Epidermal melanocyte (primary cell): ENCODE measurements at regions not wholly inside any gene's neighbourhood (a gene's known extent, or its start where the extent isn't known, plus 50 kb on each side); places are given as distances from the start of the nearest gene placed in this dataset.
A peak's percentile ranks its signal among the peaks of the same experiment; 100 is the strongest.

Experiments used
- DNase-seq: peaks from one replicate; pipeline ENCODE4 v3.0.0; 2011; ENCODE audit warnings: low spot score; ENCODE audit not compliant: insufficient read length

DNA sequence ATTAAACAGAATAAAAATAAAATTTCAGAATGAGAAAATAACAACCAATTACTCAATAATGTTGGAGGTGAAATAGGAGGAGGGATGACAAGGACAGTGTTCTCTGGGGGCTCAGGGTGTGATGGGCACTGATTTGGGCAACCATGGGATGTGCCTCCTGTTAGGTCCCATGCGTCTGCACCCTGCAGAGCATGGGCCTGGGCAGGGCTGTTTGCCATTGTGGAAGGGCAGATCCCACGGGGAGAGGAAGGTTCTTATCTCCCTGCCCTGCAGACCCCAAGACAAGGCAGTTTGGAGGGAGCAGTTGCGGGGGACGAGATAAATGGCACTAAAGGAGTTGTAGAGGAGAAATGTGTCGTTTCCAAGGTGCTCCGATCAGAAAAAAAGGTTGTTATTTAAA, 206.3 kb downstream of the THBS2 start:
- no peak for DNase-seq

GRCh38 chr6:169046483-169047192, 207.0 kb downstream of the THBS2 start:
- no peak for DNase-seq

GRCh38 chr6:169046021-169046420, 207.6 kb downstream of the THBS2 start:
- no peak for DNase-seq

- no peak for DNase-seq
Observed at GRCh38 chr6:169045486-169045885, 208.2 kb downstream of the THBS2 start.

DNA sequence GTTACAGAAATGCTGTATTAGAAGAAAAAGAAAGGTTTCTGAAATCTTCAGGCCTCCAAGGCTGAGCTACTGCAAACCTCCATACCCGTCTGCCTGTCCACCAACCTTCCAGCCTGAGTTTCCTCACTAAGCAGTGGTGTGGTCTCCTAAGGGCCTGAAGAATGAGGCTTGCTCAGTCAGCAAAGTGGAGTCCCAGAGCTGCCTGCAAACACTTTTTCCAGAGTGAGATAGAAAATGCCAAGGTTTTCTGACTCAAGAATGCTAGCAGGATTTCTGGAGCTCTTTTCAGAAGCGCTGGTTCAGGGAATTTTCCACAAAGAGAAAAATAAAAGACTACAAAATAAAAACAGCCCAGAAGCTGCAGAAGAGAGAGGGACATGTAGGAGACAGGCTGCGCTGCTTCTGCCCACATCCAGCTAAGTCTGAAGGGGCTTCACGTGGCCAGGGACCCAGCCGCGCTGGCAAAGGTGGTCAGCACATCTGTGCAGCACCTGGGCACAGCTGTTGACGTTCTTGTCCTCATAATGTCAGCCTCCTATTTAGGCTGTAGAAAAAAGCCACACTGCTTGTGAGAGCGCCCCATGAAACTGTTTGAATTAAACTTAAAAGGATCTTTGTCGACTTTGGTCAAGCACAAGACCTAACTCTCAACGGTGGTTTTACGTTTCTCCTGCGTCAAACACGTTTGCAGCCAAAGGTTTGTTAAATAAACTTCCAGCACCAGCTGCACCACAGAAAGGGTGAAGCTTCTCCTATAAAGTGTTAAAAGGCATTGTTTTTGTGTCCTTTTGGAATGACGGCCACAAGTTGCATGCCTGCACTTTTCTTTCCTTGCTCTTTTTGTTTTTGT, 209.0 kb downstream of the THBS2 start:
- no peak for DNase-seq

DNA sequence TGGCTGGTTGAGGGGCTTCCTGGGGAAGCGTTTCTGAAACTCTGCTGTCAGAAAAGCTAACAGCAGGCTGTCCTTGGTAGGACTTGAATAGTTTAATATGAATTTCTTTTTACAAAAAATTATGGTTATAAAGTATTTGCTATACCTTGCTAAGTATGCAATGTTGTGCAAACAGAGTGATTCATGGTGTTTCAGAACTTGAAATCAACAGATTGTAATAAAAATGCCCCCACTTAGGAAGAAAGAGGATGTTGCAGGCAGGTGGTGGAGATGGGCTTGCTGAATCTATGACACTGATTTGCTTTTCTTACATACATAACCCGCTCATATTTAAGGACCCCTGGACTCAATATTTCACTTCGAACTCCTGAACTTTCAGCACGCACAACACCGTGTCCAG, 211.6 kb downstream of the THBS2 start:
- DNase-seq, result no peak

DNA sequence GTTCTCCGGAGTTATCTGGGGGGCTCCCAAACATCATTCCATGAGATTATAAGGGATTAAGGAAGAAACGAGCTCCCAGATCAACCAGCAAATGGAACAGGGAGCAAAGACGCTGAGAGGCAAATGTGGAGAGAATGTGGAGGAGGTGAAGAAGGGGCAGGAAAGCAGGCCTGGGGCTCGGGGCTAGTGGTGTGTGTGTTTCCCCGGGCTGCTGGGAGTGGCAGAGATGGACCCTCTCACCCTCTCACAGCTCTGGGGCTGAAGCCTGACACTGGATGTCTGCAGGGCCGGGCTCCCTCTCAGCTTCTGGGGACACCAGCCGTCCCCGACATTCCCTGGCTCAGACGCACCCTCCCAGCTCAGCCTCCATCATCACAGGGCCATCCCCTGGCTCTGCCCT, 212.6 kb downstream of the THBS2 start:
- no peak for DNase-seq

- no peak for DNase-seq
Observed at GRCh38 chr6:169038691-169039090, 215.0 kb downstream of the THBS2 start.

DNA sequence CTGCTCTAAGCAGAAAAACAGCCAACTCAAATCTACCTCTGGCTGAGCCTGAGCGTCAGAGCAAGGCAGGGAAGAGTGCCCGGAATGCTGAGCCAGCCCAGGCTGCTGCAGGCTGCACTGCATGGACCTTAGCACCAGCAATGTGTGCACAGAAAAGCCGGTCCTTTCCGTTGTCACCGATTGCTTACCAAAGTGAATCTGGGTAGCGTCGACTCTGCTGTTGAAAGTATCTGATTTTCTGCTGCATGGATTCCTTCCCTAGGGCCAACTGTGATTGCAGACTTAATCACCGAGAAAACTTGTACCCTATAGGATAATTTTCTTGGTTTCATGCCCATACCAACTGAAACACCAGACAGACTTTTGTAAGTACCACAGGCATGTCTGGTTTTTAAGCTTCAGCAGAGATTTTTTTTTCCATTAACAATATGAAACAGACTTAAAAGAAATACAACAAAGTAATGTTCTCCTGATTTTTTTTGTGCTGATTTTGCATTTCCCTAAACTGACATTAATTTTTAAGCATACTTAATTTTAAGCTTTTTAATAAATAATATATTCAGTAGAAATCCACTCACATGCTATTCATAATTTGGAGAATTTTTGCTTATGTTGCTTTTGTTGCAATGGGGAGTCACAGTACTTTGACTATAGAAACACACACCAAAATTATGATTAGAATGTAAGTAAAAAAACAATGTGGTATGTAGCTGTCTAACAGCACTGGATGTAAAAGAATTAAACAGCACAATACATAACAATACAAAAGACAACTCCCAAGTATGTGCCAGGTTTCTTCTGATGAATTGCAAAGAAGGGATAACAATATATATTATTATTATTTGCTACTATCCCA, 218.0 kb downstream of the THBS2 start:
- DNase-seq, result no peak

DNA sequence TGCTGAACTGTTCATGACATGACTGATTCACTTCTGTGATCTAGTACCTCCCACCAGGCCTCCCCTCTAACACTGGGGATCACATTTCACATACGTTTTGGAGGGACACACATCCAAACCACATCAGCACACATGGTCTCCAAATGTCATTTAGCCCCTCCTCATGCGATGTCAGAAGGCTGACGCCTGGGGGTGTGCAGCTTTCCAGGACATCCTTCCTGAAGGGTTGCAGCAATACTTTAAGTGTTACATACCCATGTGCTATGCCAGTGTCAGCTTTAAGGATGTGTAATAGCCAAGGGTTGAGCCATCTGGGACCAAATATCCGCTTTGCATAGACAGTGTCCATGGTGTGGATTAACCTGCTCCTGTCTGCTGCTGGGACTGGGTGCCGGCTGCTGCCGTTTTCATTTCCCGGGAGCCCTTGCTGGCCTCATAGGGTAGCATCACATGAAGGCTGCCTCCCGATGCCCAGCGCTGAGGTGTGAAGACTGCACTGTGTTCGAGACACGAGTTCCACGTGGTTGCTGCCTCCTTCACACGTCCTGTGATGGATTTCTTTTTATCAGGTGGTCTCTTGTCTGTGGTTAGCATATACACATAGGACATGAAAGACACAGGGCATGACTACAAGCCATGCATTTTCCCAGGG, 219.0 kb downstream of the THBS2 start:
- DNase-seq, result peak; percentile 31

GRCh38 chr6:169029861-169030260, 223.8 kb downstream of the THBS2 start:
- no peak for DNase-seq

- DNase-seq, result no peak
Observed at GRCh38 chr6:169028343-169028742, 225.3 kb downstream of the THBS2 start.

- no peak for DNase-seq
Observed at GRCh38 chr6:169026175-169026574, 227.5 kb downstream of the THBS2 start.

GRCh38 chr6:169024047-169024660, 229.5 kb downstream of the THBS2 start:
- DNase-seq, result no peak

GRCh38 chr6:169023161-169023874, 230.3 kb downstream of the THBS2 start:
- no peak for DNase-seq

DNA sequence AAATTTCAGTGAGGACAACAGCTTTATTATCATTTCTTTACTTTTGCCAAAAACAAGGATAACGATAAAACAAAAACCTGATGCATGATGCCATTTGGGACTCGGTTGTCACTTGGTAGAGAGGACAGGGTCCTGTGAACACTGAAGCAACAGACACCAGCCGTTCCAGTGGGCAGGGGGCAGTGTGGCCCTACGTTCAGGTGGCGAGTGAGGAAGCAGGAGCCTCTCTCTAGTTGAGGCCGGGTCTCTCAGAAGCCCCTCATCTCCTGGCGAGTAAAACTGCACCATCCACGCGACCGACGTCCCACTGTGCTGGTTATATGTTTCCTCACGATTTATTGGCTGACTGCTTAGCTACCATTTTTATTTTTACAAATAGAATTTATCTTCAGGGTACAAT, 231.6 kb downstream of the THBS2 start:
- DNase-seq, result no peak

GRCh38 chr6:169020821-169021220, 232.8 kb downstream of the THBS2 start:
- DNase-seq, result no peak

DNA sequence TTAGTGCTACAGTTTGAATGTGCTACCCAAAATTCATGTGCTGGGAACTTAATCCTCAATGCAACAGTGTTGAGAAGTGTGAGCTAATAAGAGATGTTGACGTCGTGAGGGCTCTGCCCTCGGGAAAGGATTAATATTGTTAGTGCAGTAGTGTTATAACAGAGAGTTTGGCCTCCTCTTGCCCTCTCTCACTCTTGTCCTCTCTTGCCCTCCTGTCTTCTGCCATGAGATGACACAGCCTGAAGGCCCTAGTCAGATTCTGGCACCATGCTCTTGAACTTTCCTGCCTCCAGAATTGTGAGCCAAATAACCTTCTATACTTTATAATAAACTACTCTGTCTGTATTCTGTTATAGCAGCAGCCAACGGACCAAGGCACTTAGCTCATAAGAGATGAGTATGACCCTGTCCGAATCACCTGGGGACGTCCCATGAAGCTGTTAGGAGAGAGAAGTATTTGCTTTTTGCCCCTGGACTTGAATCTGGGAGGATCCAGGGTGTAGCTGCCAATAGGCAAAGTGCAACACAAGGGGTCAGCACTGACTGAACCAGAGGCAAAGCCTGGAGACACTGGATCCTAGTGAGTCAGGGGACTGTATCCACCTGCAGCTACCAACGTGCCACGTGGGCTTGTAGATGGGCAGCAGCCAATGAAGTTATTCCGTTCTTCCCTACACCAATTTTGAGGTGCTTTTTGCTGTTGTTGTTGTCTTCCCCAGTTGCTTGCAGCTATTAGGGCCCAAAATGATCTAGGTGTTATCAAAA, 233.7 kb downstream of the THBS2 start:
- no peak for DNase-seq

- no peak for DNase-seq
Observed at GRCh38 chr6:169019111-169019510, 234.5 kb downstream of the THBS2 start.

- DNase-seq, result no peak
Observed at GRCh38 chr6:169016758-169017157, 236.9 kb downstream of the THBS2 start.
